ENCODE measurements at regions not wholly inside any gene's neighbourhood (a gene's known extent, or its start where the extent isn't known, plus 50 kb on each side); places are given as distances from the start of the nearest gene placed in this dataset.

DNA sequence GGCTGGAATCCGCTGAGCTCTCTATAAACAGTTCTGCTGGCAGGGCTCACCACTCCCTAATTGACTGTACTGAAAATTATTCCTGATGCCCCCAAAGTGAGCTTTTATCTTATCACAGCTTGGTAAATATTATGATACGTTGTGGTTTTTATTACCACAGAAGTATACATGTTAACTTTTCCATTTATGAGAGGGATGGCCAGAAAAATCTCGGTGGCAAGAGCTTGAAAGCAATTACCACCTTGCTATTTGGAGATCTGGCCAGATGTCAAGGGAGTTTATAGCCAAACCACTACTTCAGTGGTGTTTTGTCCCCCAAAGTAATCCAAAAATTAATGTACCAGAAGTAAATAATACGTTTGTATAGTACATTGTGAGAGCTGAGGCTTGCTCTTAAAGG, 75.4 kb upstream of the RCN1 start:
- H3K4me1 ChIP-seq (ENCODE audit: insufficient read depth, low read length) = no peaks in the 10 kb centered on the region
- no peaks in the 10 kb centered on the region for H3K36me3 ChIP-seq (ENCODE audit: insufficient read depth, low read length)
- H3K9me3 ChIP-seq (ENCODE audit: control insufficient read depth, insufficient read depth, low read length) = no peaks in the 10 kb centered on the region
- no peak overlapping the region for H3K9ac ChIP-seq (ENCODE audit: low read depth, low read length)

DNA sequence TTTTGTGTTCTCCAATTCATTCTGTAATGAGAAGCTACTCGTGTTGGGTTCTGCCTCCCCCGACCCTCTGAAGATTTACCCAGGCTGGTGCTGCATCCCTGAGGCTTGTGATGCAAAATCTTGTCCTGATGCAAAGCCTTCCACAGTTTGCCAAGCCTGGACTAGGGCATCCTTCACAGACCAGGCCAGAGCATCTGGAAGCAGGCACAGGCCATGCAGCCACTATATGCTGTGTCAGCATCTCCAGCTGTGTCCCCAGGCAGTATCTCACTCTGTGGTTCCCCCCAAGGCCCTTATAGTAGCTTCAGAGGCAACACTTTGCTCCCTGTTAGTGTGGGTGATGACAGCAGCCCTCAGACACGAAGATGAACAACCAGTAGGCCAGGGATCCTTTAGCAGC, 77.3 kb upstream of the RCN1 start:
- Histone ChIP-seq H3K9me3 (ENCODE audit: control insufficient read depth, insufficient read depth, low read length) (no peaks in the 10 kb centered on the region), H3K36me3 (ENCODE audit: insufficient read depth, low read length) (no peaks in the 10 kb centered on the region)

GRCh38 chr11:32012049-32012448, 78.8 kb upstream of the RCN1 start:
- Histone ChIP-seq H3K36me3 (ENCODE audit: insufficient read depth, low read length) (no peaks in the 10 kb centered on the region), H3K4me1 (ENCODE audit: insufficient read depth, low read length) (peaks cover 8% of the 10 kb centered on the region; the same call in 1 of the 2 replicates), H3K9me3 (ENCODE audit: control insufficient read depth, insufficient read depth, low read length) (no peaks in the 10 kb centered on the region), H3K9ac (ENCODE audit: low read depth, low read length) (no peak overlapping the region)

More for the DNA sequence above, 77.3 kb upstream of the RCN1 start:
- Histone ChIP-seq H3K9ac (ENCODE audit: low read depth, low read length) (no peak overlapping the region), H3K4me1 (ENCODE audit: insufficient read depth, low read length) (peaks cover 8% of the 10 kb centered on the region; the same call in 1 of the 2 replicates)

DNA sequence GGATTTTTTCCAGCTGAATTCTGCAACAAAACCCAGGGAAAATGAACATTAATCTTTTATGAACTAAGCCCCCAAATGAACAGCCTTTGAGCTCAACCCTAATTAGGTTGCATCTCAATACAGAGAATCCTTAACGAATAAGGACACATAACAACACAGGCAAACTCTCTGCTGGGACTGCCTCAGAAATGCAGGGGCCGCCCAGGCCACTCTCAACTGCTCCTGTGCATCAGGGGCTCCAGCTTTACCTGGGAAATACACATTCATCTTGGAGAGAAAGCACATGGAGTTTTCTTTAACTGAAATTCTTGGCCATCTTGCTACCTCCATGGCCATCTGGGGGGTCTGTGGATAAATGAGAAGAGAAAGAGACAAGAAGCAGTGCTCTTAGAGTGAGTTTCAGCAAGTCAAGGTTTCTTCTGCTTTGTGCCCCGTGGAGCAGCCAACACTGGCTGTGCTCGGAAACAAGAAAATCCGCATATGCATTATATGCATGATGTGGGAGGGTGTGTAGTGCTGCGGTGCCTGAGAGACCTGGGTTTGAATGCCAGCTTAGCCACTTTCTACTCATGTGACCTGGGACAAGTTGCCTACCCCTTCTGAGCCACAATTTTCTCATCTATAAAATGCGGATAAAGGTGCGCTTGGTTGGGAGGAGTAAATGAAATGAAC, 81.9 kb upstream of the RCN1 start:
- Histone ChIP-seq H3K9me3 (ENCODE audit: control insufficient read depth, insufficient read depth, low read length) (no peaks in the 10 kb centered on the region), H3K9ac (ENCODE audit: low read depth, low read length) (no peak overlapping the region), H3K36me3 (ENCODE audit: insufficient read depth, low read length) (no peaks in the 10 kb centered on the region), H3K4me1 (ENCODE audit: insufficient read depth, low read length) (peaks cover 11% of the 10 kb centered on the region)

DNA sequence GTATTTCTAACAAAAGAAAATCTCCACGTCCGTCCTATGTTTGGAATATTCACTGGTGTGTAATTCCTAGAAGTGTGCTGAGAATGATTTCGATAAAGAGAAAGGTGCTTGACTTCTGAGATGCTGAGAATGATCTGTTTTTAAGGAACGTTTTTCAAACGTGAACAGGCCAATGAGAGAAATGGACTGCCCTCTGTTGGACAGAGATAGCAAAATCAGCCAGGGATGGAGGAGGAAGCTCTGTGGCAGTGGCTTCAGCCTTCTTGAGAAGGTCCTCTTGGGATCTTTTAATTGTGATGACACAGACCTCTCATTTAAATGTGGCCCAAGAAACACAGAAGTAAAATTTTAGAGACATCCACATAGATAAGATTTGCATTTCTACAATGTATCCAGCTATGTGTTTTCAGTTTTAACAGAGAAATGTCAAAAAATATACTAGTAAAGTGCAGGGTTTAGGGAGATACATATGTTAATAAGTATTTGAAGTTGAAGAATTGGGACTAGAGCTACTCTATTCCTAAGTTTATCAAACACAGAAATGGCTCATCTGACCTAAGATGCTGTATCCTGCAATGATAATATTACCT, 84.0 kb upstream of the RCN1 start:
- Histone ChIP-seq H3K36me3 (ENCODE audit: insufficient read depth, low read length) (no peaks in the 10 kb centered on the region), H3K4me1 (ENCODE audit: insufficient read depth, low read length) (peaks cover 11% of the 10 kb centered on the region), H3K9ac (ENCODE audit: low read depth, low read length) (no peak overlapping the region), H3K9me3 (ENCODE audit: control insufficient read depth, insufficient read depth, low read length) (no peaks in the 10 kb centered on the region)

- peaks cover 11% of the 10 kb centered on the region for H3K4me1 ChIP-seq (ENCODE audit: insufficient read depth, low read length)
- H3K36me3 ChIP-seq (ENCODE audit: insufficient read depth, low read length) = no peaks in the 10 kb centered on the region
- H3K9ac ChIP-seq (ENCODE audit: low read depth, low read length) = no peak overlapping the region
- no peaks in the 10 kb centered on the region for H3K9me3 ChIP-seq (ENCODE audit: control insufficient read depth, insufficient read depth, low read length)
These were observed 85.0 kb upstream of the RCN1 start for GRCh38 chr11:32005786-32006416.

- Histone ChIP-seq H3K4me1 (ENCODE audit: insufficient read depth, low read length) (peaks cover 2% of the 10 kb centered on the region; the same call in 1 of the 2 replicates), H3K36me3 (ENCODE audit: insufficient read depth, low read length) (no peaks in the 10 kb centered on the region), H3K9me3 (ENCODE audit: control insufficient read depth, insufficient read depth, low read length) (no peaks in the 10 kb centered on the region), H3K9ac (ENCODE audit: low read depth, low read length) (no peak overlapping the region)
These were observed 87.5 kb upstream of the RCN1 start for GRCh38 chr11:32003335-32003734.

GRCh38 chr11:32002311-32002710, 88.6 kb upstream of the RCN1 start:
- no peaks in the 10 kb centered on the region for H3K9me3 ChIP-seq (ENCODE audit: control insufficient read depth, insufficient read depth, low read length)
- no peaks in the 10 kb centered on the region for H3K36me3 ChIP-seq (ENCODE audit: insufficient read depth, low read length)
- no peak overlapping the region for H3K9ac ChIP-seq (ENCODE audit: low read depth, low read length)
- peaks cover 2% of the 10 kb centered on the region; the same call in 1 of the 2 replicates for H3K4me1 ChIP-seq (ENCODE audit: insufficient read depth, low read length)

GRCh38 chr11:31997955-31998354, 92.9 kb upstream of the RCN1 start:
- Histone ChIP-seq H3K36me3 (ENCODE audit: insufficient read depth, low read length) (no peaks in the 10 kb centered on the region), H3K4me1 (ENCODE audit: insufficient read depth, low read length) (no peaks in the 10 kb centered on the region), H3K9me3 (ENCODE audit: control insufficient read depth, insufficient read depth, low read length) (no peaks in the 10 kb centered on the region), H3K9ac (ENCODE audit: low read depth, low read length) (no peak overlapping the region)

GRCh38 chr11:31996159-31996881, 94.6 kb upstream of the RCN1 start:
- Histone ChIP-seq H3K9ac (ENCODE audit: low read depth, low read length) (no peak overlapping the region), H3K36me3 (ENCODE audit: insufficient read depth, low read length) (no peaks in the 10 kb centered on the region), H3K9me3 (ENCODE audit: control insufficient read depth, insufficient read depth, low read length) (no peaks in the 10 kb centered on the region), H3K4me1 (ENCODE audit: insufficient read depth, low read length) (no peaks in the 10 kb centered on the region)

DNA sequence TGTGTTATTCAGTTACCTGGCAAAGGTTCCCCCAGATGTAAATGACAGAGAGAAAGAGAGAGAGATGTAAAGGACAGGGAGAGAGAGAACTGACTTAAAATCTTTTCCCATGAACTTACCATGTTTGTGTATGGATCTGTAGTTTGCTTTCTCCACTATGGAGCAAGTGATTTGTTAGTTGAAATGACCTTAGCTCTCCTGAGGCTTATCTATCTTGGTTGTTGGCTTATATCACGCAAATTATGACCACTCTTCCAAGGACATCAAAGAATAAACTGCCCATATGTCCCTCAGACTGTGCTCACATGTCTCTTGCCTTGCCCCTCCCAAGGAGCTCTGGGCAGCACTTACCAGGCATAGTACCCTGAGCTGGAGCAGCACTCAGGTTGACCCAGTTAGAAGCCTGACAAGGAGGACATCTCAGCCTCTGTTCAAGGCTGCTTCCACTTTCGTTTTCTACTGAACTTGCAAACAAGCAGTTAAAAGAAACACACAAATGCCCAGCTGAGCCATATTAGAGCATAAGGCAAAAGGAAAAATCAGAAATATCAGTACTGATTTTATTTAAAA, 95.3 kb upstream of the RCN1 start:
- Histone ChIP-seq H3K36me3 (ENCODE audit: insufficient read depth, low read length) (no peaks in the 10 kb centered on the region), H3K9ac (ENCODE audit: low read depth, low read length) (no peak overlapping the region), H3K9me3 (ENCODE audit: control insufficient read depth, insufficient read depth, low read length) (no peaks in the 10 kb centered on the region), H3K4me1 (ENCODE audit: insufficient read depth, low read length) (no peaks in the 10 kb centered on the region)

GRCh38 chr11:31995032-31995431, 95.8 kb upstream of the RCN1 start:
- no peaks in the 10 kb centered on the region for H3K4me1 ChIP-seq (ENCODE audit: insufficient read depth, low read length)
- no peaks in the 10 kb centered on the region for H3K36me3 ChIP-seq (ENCODE audit: insufficient read depth, low read length)
- no peaks in the 10 kb centered on the region for H3K9me3 ChIP-seq (ENCODE audit: control insufficient read depth, insufficient read depth, low read length)
- no peak overlapping the region for H3K9ac ChIP-seq (ENCODE audit: low read depth, low read length)

GRCh38 chr11:31987118-31988005, 103.5 kb upstream of the RCN1 start:
- Histone ChIP-seq H3K4me1 (ENCODE audit: insufficient read depth, low read length) (no peaks in the 10 kb centered on the region), H3K9me3 (ENCODE audit: control insufficient read depth, insufficient read depth, low read length) (no peaks in the 10 kb centered on the region), H3K36me3 (ENCODE audit: insufficient read depth, low read length) (no peaks in the 10 kb centered on the region), H3K9ac (ENCODE audit: low read depth, low read length) (peak overlapping the region; percentile 60; the same call in 1 of the 2 replicates)

Measured in ES-I3 (cell line).